ENCODE measurements at regions not wholly inside any gene's neighbourhood (a gene's known extent, or its start where the extent isn't known, plus 50 kb on each side); places are given as distances from the start of the nearest gene placed in this dataset.
A peak's percentile ranks its signal among the peaks of the same experiment; 100 is the strongest.

- H3K9me3 ChIP-seq: no peaks in the 10 kb centered on the region
- peak overlapping the region in 3 of 4 donors; percentile 7 to 23 (median 23) for H3K4me3 ChIP-seq
- DNase-seq: peak; percentile 34 to 91
- ATAC-seq (ENCODE audit: low FRiP score in 2 of 2): peak; percentile 30 to 97
- peaks cover 0 to 15% (median 8%) of the 10 kb centered on the region in 4 donors for H3K4me1 ChIP-seq
- no peaks in the 10 kb centered on the region for H3K27me3 ChIP-seq
- H3K27ac ChIP-seq: peak overlapping the region in 2 of 4 donors; percentile 43 to 54
- no peaks in the 10 kb centered on the region for H3K36me3 ChIP-seq
- TF ChIP-seq EP300 (IDR thresholded peaks at IDR 0.05): no peak
- TF ChIP-seq, protein P1, sequence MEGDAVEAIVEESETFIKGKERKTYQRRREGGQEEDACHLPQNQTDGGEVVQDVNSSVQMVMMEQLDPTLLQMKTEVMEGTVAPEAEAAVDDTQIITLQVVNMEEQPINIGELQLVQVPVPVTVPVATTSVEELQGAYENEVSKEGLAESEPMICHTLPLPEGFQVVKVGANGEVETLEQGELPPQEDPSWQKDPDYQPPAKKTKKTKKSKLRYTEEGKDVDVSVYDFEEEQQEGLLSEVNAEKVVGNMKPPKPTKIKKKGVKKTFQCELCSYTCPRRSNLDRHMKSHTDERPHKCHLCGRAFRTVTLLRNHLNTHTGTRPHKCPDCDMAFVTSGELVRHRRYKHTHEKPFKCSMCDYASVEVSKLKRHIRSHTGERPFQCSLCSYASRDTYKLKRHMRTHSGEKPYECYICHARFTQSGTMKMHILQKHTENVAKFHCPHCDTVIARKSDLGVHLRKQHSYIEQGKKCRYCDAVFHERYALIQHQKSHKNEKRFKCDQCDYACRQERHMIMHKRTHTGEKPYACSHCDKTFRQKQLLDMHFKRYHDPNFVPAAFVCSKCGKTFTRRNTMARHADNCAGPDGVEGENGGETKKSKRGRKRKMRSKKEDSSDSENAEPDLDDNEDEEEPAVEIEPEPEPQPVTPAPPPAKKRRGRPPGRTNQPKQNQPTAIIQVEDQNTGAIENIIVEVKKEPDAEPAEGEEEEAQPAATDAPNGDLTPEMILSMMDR (IDR thresholded peaks at IDR 0.05): no peak
- no peak for TF ChIP-seq POLR2A (IDR thresholded peaks at IDR 0.05)
- TF ChIP-seq POLR2AphosphoS5 (IDR thresholded peaks at IDR 0.05): no peak
- WGBS, 2 donors: 25 to 43% methylated on average over 30 to 34 of the region's 34 CpGs
Observed at GRCh38 chr18:9017167-9017904, 85.2 kb upstream of the NDUFV2 start.

DNA sequence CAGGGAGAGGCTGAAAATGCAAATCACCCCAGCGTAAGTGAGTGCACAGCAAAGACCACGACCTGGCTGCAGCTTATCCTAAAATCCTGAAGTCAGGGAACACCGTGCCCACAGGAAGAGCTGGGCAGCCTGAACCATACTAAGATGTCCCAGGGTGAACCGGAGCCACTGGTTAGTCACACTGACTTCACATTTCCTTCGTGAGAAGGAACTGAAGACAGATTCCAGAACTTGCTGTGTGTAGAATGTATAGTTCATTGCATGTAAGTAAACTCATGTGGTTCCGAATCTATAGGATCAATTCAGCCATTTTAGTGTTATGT, 84.6 kb upstream of the NDUFV2 start:
- WGBS, 2 donors: 64 to 74% methylated on average over 5 to 6 of the region's 6 CpGs
- peaks cover 0 to 15% (median 8%) of the 10 kb centered on the region in 4 donors for H3K4me1 ChIP-seq
- no peak for DNase-seq
- no peak for TF ChIP-seq POLR2A (IDR thresholded peaks at IDR 0.05)
- TF ChIP-seq EP300 (IDR thresholded peaks at IDR 0.05): no peak
- TF ChIP-seq, protein P1 (IDR thresholded peaks at IDR 0.05): no peak
- TF ChIP-seq POLR2AphosphoS5 (IDR thresholded peaks at IDR 0.05): no peak
- H3K27ac ChIP-seq: peak overlapping the region in 2 of 4 donors; percentile 43 to 54
- ATAC-seq (ENCODE audit: low FRiP score in 2 of 2): no peak
- H3K27me3 ChIP-seq: no peaks in the 10 kb centered on the region
- no peaks in the 10 kb centered on the region for H3K9me3 ChIP-seq
- peak overlapping the region in 1 of 4 donors; percentile 23 for H3K4me3 ChIP-seq
- H3K36me3 ChIP-seq: no peaks in the 10 kb centered on the region

DNA sequence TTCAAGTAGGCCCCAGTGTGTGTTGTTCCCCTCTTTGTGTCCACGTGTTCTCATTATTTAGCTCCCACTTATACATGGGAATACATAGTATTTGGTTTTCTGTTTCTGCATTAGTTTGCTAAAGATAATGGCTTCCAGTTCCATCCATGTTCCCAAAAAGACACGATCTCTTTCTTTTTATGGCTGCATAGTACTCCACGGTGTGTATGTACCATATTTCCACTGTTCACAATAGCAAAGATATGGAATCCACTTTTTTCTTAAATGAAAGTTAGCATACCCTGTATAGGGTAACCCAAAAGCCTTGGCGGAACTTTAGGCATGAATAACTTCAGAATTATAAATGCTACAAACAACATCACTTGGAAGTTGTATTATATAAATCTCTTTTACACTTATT, 83.4 kb upstream of the NDUFV2 start:
- Histone ChIP-seq H3K27me3 (no peaks in the 10 kb centered on the region), H3K4me1 (peaks cover 0 to 15% (median 8%) of the 10 kb centered on the region in 4 donors), H3K36me3 (no peaks in the 10 kb centered on the region), H3K4me3 (no peak overlapping the region), H3K27ac (no peak overlapping the region), H3K9me3 (no peaks in the 10 kb centered on the region)
- no peak for TF ChIP-seq POLR2A (IDR thresholded peaks at IDR 0.05)
- TF ChIP-seq, protein P1 (IDR thresholded peaks at IDR 0.05): no peak
- WGBS, 2 donors: 95 to 98% methylated on average over 4 of the region's 4 CpGs
- ATAC-seq (ENCODE audit: low FRiP score in 2 of 2): no peak
- no peak for DNase-seq

DNA sequence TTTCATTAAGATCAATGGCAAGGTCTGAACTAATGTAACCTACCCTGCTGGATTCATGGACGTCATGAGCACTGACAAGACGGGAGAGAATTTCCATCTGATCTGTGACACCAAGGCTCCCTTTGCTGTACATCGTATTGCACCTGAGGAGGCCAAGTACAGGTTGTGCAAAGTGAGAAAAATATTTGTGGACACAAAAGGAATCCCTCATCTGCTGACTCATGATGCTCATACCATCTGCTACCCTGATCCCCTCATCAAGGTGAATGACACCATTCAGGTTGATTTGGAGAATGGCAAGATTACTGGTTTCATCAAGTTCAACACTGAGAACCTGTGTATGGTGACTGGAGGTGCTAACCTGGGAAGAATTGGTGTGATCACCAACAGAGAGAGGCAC, 82.3 kb upstream of the NDUFV2 start:
- Histone ChIP-seq H3K4me3 (no peak overlapping the region), H3K36me3 (no peaks in the 10 kb centered on the region), H3K9me3 (no peaks in the 10 kb centered on the region), H3K4me1 (peaks cover 0 to 15% (median 8%) of the 10 kb centered on the region in 4 donors), H3K27ac (no peak overlapping the region), H3K27me3 (no peaks in the 10 kb centered on the region)
- ATAC-seq (ENCODE audit: low FRiP score in 2 of 2): no peak
- 81 to 93% methylated on average over 3 of the region's 3 CpGs for WGBS, 2 donors
- no peak for DNase-seq
- TF ChIP-seq, protein P1 (IDR thresholded peaks at IDR 0.05): no peak
- TF ChIP-seq POLR2A (IDR thresholded peaks at IDR 0.05): no peak
- no peak for TF ChIP-seq POLR2AphosphoS5 (IDR thresholded peaks at IDR 0.05)
- no peak for TF ChIP-seq EP300 (IDR thresholded peaks at IDR 0.05)

DNA sequence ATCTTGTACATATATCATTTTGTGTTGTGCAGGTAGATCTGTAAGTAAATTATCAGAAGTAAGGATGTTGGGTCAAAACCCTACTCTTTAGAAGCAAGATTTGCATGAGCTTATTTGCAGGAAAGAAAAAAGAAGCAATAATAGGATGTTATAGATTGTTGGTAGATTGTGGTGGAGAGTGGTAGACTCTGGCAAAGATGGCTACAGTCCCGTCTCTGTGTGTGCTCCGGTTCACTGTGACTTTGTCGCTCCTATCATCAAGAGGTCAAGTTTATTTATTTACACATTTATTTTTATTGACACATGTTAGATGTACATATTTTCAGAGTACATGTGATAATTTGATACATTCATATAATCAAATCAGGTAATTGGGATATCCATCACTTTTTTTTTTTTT, 81.0 kb upstream of the NDUFV2 start:
- Histone ChIP-seq H3K4me3 (no peak overlapping the region), H3K27ac (no peak overlapping the region), H3K27me3 (no peaks in the 10 kb centered on the region), H3K36me3 (no peaks in the 10 kb centered on the region), H3K4me1 (peaks cover 0 to 15% (median 8%) of the 10 kb centered on the region in 4 donors), H3K9me3 (no peaks in the 10 kb centered on the region)
- ATAC-seq (ENCODE audit: low FRiP score in 2 of 2) (no peak), DNase-seq (no peak)
- TF ChIP-seq POLR2AphosphoS5 (IDR thresholded peaks at IDR 0.05) (no peak), EP300 (IDR thresholded peaks at IDR 0.05) (no peak), POLR2A (IDR thresholded peaks at IDR 0.05) (no peak)
- TF ChIP-seq, protein P1 (IDR thresholded peaks at IDR 0.05): no peak
- WGBS, 2 donors: 94 to 100% methylated on average over 3 of the region's 3 CpGs
